ENCODE measurements at regions not wholly inside any gene's neighbourhood (a gene's known extent, or its start where the extent isn't known, plus 50 kb on each side); places are given as distances from the start of the nearest gene placed in this dataset.

DNA sequence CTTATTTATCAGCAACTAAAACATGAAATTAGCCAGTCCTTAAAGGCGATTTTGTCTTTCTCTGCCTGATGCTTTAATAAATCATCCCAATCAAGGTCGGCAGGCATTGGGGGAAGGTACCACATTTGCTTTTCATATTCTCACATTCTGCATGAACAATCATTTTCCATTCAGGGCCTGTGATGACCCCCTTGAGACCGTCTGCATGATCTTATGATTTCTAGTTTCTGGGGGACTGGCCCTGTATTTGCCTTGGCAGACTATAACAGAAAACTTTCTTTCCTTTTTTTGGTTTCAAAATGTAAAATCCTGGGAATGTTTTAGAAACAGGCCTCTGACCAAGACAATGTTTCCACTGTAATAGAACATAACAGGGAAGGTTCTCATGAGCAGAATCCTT, 296.8 kb downstream of the IDS start:
- TF ChIP-seq, protein P1, sequence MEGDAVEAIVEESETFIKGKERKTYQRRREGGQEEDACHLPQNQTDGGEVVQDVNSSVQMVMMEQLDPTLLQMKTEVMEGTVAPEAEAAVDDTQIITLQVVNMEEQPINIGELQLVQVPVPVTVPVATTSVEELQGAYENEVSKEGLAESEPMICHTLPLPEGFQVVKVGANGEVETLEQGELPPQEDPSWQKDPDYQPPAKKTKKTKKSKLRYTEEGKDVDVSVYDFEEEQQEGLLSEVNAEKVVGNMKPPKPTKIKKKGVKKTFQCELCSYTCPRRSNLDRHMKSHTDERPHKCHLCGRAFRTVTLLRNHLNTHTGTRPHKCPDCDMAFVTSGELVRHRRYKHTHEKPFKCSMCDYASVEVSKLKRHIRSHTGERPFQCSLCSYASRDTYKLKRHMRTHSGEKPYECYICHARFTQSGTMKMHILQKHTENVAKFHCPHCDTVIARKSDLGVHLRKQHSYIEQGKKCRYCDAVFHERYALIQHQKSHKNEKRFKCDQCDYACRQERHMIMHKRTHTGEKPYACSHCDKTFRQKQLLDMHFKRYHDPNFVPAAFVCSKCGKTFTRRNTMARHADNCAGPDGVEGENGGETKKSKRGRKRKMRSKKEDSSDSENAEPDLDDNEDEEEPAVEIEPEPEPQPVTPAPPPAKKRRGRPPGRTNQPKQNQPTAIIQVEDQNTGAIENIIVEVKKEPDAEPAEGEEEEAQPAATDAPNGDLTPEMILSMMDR (IDR thresholded peaks at IDR 0.05), result no peak
- TF ChIP-seq ZFX (IDR thresholded peaks at IDR 0.05; ENCODE audit: borderline replicate concordance), result no peak
- H3K27ac ChIP-seq, result no peak overlapping the region

DNA sequence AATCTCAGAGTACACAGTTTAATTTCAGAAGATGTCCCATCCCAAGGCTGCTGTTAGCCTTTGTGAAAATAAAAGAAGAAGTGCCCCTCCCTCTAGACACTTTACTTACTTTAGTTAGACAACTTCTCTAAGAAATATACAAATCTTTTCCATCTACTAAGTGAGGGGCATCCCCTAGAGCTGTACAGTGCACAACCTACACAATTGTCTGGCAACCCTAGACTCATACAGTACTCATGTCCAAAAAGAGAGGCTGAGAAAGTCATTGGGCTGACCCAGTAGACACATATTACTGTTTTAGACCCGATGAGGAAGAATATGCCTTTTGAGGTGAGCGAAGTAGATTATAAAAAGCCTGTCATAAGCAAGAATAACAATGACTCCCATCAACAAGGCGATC, 297.6 kb downstream of the IDS start:
- H3K27ac ChIP-seq, result no peak overlapping the region
- TF ChIP-seq, protein P1 (IDR thresholded peaks at IDR 0.05), result no peak
- no peak for TF ChIP-seq ZFX (IDR thresholded peaks at IDR 0.05; ENCODE audit: borderline replicate concordance)

DNA sequence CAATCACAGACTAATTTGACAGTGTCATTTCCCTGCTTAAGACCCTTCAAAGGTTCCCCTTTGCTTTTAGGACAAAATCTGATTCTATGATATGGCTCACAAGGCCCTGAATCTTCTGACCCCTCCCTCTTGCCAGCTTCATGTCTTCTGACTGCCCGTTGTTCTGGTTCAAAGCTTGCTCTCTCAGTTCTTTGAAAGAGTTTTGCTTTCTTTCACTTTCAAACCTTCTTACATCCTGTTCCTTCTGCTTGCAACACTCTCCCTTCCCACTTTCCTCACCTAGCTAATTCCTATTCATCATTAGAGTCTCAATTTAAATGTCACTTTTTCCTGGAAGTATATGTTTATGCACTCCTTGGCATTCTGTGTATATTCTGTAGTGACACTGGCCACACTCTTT, 299.2 kb downstream of the IDS start:
- no peak overlapping the region for H3K27ac ChIP-seq
- TF ChIP-seq, protein P1 (IDR thresholded peaks at IDR 0.05), result no peak
- no peak for TF ChIP-seq ZFX (IDR thresholded peaks at IDR 0.05; ENCODE audit: borderline replicate concordance)

DNA sequence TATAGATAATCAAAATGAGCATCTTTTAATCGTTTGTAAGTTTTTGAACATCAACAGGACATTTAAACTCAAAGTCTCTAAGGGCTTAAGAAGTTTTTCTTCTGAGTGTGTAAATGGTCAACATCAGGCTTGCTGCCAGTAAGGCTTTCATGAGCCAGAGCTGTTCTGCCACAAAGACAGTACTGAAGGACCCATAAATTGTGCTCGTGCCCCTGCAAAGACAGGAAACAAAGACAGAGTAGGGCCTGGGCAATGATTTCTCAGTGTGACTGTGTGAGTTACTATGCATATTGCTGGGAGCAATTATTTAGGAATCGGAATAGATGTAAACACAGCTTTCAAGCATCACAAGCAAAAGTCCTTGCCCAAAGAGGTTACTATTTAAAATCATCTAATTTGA, 300.0 kb downstream of the IDS start:
- TF ChIP-seq, protein P1 (IDR thresholded peaks at IDR 0.05), result no peak
- TF ChIP-seq ZFX (IDR thresholded peaks at IDR 0.05; ENCODE audit: borderline replicate concordance), result no peak
- no peak overlapping the region for H3K27ac ChIP-seq

DNA sequence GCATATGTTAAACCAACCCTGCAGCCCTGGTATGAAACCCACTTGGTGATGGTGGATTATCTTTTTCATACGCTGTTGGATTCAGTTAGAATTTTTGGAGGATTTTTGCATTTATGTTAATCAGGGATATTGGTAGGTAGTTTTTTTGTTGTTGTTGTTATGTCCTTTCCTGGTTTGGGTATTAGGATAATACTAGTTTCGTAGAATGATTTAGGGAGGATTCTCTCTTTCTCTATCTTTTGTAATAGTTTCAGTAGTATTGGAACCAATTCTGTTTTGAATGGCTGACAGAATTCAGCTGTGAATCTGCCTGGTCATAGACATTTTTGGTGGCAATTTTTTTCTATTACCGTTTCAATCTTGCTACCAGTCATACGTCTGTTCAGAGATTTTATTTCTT, 305.4 kb downstream of the IDS start:
- H3K27ac ChIP-seq, result no peak overlapping the region
- TF ChIP-seq ZFX (IDR thresholded peaks at IDR 0.05; ENCODE audit: borderline replicate concordance), result no peak

DNA sequence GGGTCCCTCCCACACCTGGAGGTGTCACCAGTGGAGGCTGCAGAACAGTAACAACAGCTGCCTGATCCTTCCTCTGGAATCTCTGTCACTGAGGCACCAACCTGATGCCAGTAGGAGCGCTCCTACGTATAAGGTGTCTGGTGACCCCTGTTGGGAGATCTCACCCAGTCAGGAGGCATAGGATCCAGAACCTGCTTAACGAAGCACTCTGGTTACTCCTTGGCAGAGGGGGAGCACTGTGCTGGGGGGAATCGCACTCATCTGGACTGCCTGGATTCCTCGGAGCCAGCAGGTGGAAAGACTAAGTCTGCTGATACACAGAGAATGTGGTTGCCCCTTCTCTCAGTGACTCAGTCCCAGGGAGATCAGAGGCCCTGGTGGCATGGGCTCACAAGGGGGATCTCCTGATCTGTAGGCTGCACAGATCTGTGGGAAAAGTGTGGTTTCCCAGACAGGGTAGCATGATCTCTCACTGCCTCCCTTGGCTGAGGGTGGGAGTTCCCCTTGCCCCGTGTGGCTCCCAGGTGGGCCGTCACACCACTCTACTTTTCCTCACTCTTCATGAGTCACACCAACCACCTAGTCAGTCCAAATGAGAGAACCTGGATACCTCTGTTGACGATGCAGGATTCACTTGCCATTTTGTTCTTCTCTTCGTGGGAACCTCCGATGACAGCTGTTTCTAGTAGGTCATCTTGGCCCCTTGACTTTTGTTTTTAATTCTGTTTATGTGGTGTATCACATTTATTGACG, 305.9 kb downstream of the IDS start:
- TF ChIP-seq ZFX (IDR thresholded peaks at IDR 0.05; ENCODE audit: borderline replicate concordance), result no peak
- TF ChIP-seq, protein P1 (IDR thresholded peaks at IDR 0.05), result no peak
- no peak overlapping the region for H3K27ac ChIP-seq

- H3K27ac ChIP-seq, result no peak overlapping the region
- TF ChIP-seq, protein P1 (IDR thresholded peaks at IDR 0.05), result no peak
- TF ChIP-seq ZFX (IDR thresholded peaks at IDR 0.05; ENCODE audit: borderline replicate concordance), result no peak
Measured at GRCh38 chrX:149185087-149185486, 320.0 kb downstream of the IDS start.

All from 22Rv1 (cell line).